HG03064 (cell line): ENCODE measurements at regions not wholly inside any gene's neighbourhood (a gene's known extent, or its start where the extent isn't known, plus 50 kb on each side); places are given as distances from the start of the nearest gene placed in this dataset.
"Not testable (repeated sequence)": the region's sequence is repeated elsewhere in the genome, so short reads cannot be mapped to it uniquely, and the experiment has no call there.

ENCODE experiments used
- ATAC-seq: cut with Tn5 transposase; IDR thresholded peaks from one replicate; pipeline ENCODE4 v1.9.1; 2021; ENCODE audit warnings: low read depth; ENCODE audit not compliant: unreplicated experiment

GRCh38 chr16:5333126-5333525 lies 235.5 kb upstream of the EEF2KMT start:
- ATAC-seq: no peak

- ATAC-seq: no peak
Observed at GRCh38 chr16:5330058-5330457, 232.5 kb upstream of the EEF2KMT start.

DNA sequence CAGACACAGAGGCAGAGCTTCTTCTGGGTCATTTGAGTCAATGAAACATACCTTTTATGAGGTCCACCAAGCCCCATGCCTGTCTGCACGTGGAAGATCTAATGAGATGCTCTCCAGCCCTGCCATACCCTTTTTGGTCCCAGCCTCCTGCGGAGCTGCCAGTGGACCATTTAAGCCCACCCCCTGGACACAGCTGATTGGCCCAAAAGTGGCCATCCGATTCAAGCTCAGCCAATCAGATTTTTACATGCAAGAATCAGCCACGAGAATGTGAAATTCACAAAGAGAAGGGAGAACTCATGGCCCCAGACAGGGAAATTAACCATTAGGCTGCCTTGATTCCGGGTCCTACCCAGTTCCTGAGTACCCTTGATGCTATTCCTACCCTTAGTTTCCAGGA lies 231.0 kb upstream of the EEF2KMT start:
- no peak for ATAC-seq

GRCh38 chr16:5326395-5326794 lies 228.8 kb upstream of the EEF2KMT start:
- ATAC-seq: no peak

- ATAC-seq: no peak
Observed at GRCh38 chr16:5325932-5326331, 228.3 kb upstream of the EEF2KMT start.

DNA sequence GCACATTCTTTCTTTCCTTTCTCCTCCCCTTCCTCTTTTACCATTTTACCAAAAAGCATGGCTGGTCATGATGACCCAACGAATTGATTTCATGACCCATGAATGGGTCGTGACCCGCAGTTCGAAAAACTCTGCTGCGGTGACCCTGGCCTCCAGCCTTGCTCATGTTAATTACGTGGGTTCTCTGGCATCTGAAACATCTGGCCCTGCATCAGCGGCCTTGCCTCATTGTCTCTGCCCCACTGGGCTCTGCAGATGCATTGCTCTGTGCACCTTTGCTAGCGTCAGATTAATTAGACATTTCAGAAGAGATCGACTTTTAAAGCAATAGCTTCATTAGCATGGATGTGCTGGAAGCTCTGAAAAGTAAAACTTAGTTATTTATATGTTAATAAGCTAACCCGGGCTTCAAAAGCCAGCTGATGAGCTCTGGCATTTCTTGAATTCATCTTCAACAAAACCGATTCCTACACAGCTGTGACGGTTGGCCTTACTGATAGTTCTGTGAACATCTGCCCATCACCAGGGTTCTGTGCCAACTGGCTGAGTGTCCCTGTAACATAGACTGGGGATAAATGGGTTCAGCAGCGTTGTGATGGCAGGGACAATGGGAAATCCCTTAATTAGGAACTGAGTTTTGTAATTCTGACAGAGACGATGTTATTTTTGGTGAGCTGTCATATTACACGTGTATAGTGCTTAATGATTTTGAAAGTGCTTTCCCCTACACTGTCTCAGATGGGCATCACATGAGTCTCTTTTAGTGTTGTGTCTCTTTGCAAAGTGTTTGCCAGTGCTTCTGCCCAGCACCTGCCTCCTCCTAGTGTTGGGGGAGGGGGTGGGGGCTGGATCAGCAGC lies 225.9 kb upstream of the EEF2KMT start:
- no peak for ATAC-seq

- ATAC-seq: no peak
Observed at GRCh38 chr16:5321930-5322329, 224.3 kb upstream of the EEF2KMT start.

DNA sequence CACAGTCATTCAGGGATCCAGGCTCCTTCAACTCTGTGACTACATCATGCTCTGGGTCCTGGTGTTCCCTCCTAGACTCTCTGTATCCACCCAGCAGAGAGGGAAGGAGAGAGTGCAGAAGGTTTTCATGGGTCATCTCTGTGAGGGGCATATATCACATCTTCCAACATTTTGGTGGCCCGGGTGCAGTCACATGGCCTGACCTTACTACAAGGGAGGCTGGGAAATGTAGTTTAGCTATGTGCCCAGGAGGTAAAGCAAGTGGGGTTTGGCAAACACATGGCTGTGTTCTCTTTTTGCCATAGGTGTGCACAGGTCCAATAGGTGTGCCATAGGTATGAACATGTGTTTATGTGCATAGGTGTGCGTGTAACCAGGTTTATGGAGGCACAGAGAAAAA lies 222.2 kb upstream of the EEF2KMT start:
- no peak for ATAC-seq

GRCh38 chr16:5315914-5316313 lies 218.3 kb upstream of the EEF2KMT start:
- ATAC-seq: no peak

- ATAC-seq: no peak
Observed at GRCh38 chr16:5314377-5314776, 216.8 kb upstream of the EEF2KMT start.

- no peak for ATAC-seq
Observed at GRCh38 chr16:5309946-5310611, 212.5 kb upstream of the EEF2KMT start.

GRCh38 chr16:5305023-5305422 lies 207.4 kb upstream of the EEF2KMT start:
- ATAC-seq: no peak

DNA sequence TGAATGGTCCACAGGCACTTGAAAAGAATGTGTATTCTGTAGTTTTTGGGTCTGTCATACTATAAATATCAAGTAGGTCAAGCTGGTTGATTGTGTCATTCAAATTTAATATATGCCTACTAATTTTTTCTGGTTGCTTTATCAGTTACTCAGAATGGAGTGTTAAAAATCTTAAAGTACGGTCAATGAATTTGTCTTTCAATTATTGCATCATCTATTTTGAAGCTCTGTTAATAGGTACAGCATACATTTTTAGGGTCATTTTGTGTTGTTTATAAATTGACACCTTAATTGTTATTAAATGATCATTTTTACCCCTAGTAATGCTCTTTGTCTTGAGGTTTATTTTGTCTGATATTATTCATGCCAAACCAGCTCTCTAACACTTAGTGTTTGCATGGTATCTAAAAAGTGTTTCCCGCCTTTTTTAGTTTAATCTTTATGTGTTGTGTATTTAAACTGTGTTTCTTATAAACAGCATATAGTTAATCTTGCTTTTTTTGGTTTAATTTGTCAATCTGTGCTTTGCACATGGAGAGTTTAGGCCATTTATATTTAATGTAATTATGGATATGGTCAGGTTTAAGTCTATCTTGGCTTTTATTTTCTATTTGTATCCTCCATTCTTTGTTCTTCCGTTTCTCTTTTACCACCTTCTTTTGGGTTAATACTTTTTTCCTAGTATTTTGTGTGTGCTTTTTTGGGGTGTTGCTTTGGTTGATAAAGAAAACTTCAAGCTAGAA lies 204.9 kb upstream of the EEF2KMT start:
- no peak for ATAC-seq

DNA sequence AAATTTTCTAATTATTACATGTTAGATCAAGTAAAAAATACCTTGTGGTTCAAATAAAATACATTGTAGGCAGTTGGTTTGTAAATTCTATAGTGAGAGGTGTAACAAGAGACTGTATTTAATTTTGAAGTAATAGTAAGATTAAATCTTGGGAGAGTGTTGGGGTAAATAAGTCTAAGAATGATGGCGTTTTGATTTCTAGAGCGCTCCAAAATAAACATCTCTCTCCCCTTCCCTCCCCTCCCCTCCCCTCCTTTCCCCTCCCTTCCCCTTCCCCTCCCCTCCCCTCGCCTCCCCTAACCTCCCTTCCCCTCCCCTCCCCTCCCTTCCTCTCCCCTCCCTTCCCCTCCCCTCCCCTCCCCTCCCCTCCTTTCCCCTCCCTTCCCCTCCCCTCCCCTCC lies 200.6 kb upstream of the EEF2KMT start:
- ATAC-seq: no peak

DNA sequence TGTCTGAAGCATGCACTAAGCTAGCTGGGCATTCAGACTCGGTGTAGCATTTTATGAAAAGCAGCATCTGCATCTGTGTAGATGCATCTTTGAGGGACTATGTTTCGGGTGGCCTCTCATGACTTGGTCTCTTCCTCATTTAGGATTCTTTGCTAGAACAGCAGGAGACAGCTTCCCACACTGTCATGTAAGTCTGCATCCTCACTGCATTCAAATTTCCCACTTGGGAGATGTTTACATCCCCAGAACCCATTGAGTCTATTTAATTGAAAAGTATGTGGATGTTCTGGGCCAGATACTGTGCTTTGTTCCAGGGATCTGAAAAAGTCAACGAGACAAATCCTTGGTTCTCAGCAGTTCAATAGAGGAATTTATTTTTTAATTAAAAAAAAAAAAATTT lies 198.6 kb upstream of the EEF2KMT start:
- ATAC-seq: no peak

DNA sequence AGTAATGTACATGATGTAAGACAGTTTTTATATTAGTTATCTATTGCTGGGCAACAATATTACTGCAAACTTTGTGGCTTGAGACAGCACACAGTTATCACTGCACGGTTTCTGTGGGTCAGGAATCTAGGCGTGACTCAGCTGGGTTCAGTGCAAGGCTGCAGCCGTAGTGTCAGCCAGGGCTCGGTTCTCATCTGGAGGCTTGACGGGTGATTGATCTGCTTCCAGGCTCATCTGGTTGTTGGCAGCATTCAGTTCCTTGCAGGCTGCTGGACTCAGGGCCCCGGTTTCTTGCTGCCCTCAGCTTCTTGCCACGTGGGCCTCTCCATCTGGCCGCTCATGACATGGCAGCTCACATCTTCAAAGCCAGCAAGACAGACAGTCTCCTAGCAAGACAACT lies 197.7 kb upstream of the EEF2KMT start:
- ATAC-seq: not testable (repeated sequence)

- not testable (repeated sequence) for ATAC-seq
Observed at GRCh38 chr16:5282152-5282551, 184.6 kb upstream of the EEF2KMT start.

- no peak for ATAC-seq
Observed at GRCh38 chr16:5257462-5257861, 159.9 kb upstream of the EEF2KMT start.

- no peak for ATAC-seq
Observed at GRCh38 chr16:5252791-5253190, 155.2 kb upstream of the EEF2KMT start.

DNA sequence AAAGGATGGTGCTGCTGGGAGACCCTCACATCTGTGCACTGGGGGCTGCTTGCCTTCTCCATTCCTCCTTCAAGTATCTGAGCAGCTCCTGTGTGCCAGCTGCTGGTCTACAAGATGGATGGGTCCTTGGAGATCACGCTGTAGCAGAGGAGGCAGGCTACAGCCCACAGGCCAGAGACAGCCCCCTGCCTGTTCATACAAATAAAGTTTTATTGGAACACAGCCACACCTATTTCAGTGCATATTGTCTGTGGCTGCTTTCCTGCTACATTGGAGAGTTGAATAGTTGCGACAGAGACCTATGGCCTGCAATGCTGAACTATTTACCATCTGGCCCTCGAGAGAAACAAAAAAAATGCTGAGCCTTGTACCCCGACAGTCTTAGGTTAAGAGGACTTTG lies 149.8 kb upstream of the EEF2KMT start:
- not testable (repeated sequence) for ATAC-seq

DNA sequence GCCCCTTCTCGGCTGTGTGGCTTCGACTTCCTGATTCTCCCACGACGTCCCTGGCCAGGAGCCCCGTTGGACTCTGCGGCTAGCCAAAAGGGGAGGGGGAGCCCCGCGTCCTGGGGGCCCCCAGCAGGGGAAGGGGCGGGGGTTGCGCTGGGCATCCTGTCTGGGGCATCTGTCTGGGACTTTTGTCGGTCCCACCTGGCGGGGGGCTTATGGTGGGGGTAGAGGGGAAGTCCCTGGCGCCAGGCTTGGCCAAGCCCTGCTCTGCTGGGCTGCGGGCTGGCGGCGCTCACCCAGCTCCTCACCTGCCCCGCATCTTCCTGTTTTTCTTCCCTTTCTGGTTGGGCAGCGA lies 142.7 kb upstream of the EEF2KMT start:
- not testable (repeated sequence) for ATAC-seq
